HepG2 (cell line): ENCODE measurements at regions not wholly inside any gene's neighbourhood (a gene's known extent, or its start where the extent isn't known, plus 50 kb on each side); places are given as distances from the start of the nearest gene placed in this dataset.

ENCODE experiments used
- EZH2 ChIP-seq: conservative IDR thresholded peaks from 2 replicates; pipeline ENCODE4 v1.6.1; 2012; ENCODE audit warnings: mild to moderate bottlenecking, low read depth, low read length, moderate library complexity
- FOXM1 ChIP-seq: sonication (generic); formaldehyde crosslinking; IDR thresholded peaks from 2 replicates; pipeline ENCODE4 v1.5.0; 2020; ENCODE audit warnings: missing genetic modification reagents
- ZNF224 ChIP-seq: sonication (generic); formaldehyde crosslinking; IDR thresholded peaks from 2 replicates; pipeline ENCODE4 v1.5.0; 2020; ENCODE audit warnings: mild to moderate bottlenecking, missing genetic modification reagents
- TF ChIP-seq, protein P1 (sequence below): sonication (generic); formaldehyde crosslinking; IDR thresholded peaks from 2 replicates; pipeline ENCODE4 v1.4.0; 2020; ENCODE audit warnings: missing genetic modification reagents
- TF ChIP-seq, protein P2 (sequence below): sonication (generic); formaldehyde crosslinking; conservative IDR thresholded peaks from 2 replicates; pipeline ENCODE4 v1.8.0; 2022; ENCODE audit warnings: missing genetic modification reagents

DNA sequence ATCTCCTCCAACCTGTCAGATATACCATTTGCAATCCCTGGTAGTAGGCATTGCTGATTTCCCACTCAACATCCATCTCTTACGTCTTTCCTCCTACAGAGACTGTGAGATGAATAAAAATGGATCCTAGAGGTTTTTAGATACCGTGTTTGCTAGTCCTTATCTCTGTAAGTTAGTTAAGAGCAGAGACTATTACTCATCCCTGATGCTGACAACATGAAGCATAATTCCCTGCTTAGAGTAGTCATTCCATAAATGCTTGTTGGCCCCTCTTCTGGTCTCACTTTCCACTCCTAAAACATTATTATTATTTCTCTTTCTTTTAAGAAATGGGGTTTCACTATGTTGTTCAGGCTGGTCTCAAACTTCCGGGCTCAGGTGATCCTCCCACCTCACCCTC, 136.2 kb downstream of the RTP4 start:
- no peak for TF ChIP-seq FOXM1 (CRISPR knock-in tag)
- TF ChIP-seq, protein P1, sequence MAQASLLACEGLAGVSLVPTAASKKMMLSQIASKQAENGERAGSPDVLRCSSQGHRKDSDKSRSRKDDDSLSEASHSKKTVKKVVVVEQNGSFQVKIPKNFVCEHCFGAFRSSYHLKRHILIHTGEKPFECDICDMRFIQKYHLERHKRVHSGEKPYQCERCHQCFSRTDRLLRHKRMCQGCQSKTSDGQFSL (CRISPR knock-in tag), result no peak
- TF ChIP-seq EZH2, result no peak
- no peak for TF ChIP-seq ZNF224 (CRISPR knock-in tag)
- TF ChIP-seq, protein P2, sequence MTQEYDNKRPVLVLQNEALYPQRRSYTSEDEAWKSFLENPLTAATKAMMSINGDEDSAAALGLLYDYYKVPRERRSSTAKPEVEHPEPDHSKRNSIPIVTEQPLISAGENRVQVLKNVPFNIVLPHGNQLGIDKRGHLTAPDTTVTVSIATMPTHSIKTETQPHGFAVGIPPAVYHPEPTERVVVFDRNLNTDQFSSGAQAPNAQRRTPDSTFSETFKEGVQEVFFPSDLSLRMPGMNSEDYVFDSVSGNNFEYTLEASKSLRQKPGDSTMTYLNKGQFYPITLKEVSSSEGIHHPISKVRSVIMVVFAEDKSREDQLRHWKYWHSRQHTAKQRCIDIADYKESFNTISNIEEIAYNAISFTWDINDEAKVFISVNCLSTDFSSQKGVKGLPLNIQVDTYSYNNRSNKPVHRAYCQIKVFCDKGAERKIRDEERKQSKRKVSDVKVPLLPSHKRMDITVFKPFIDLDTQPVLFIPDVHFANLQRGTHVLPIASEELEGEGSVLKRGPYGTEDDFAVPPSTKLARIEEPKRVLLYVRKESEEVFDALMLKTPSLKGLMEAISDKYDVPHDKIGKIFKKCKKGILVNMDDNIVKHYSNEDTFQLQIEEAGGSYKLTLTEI (CRISPR knock-in tag), result no peak
